GM19324 (cell line): ENCODE measurements at regions not wholly inside any gene's neighbourhood (a gene's known extent, or its start where the extent isn't known, plus 50 kb on each side); places are given as distances from the start of the nearest gene placed in this dataset.

ENCODE experiments used
- ATAC-seq: cut with Tn5 transposase; IDR thresholded peaks from one replicate; pipeline ENCODE4 v1.9.1; 2021; ENCODE audit warnings: mild to moderate bottlenecking, moderate library complexity; ENCODE audit not compliant: unreplicated experiment, low FRiP score

GRCh38 chr6:14665827-14666724, 548.5 kb downstream of the CD83 start:
- ATAC-seq: no peak

GRCh38 chr6:14670806-14671205, 553.2 kb downstream of the CD83 start:
- no peak for ATAC-seq

GRCh38 chr6:14671261-14671681, 553.7 kb downstream of the CD83 start:
- ATAC-seq: no peak

GRCh38 chr6:14671937-14672336, 554.4 kb downstream of the CD83 start:
- no peak for ATAC-seq

GRCh38 chr6:14673201-14673600, 555.6 kb downstream of the CD83 start:
- ATAC-seq: no peak

- no peak for ATAC-seq
Observed at GRCh38 chr6:14674458-14674857, 556.9 kb downstream of the CD83 start.

- no peak for ATAC-seq
Observed at GRCh38 chr6:14674867-14675648, 557.5 kb downstream of the CD83 start.

GRCh38 chr6:14676064-14676463, 558.5 kb downstream of the CD83 start:
- no peak for ATAC-seq

GRCh38 chr6:14676977-14677781, 559.6 kb downstream of the CD83 start:
- ATAC-seq: no peak

- ATAC-seq: no peak
Observed at GRCh38 chr6:14681699-14682487, 564.0 kb upstream of the JARID2 start.

GRCh38 chr6:14682812-14683211, 563.1 kb upstream of the JARID2 start:
- ATAC-seq: no peak

GRCh38 chr6:14689639-14690038, 556.2 kb upstream of the JARID2 start:
- ATAC-seq: no peak

- no peak for ATAC-seq
Observed at GRCh38 chr6:14690120-14691056, 555.5 kb upstream of the JARID2 start.

- ATAC-seq: no peak
Observed at GRCh38 chr6:14692208-14692607, 553.7 kb upstream of the JARID2 start.

- no peak for ATAC-seq
Observed at GRCh38 chr6:14693301-14694192, 552.3 kb upstream of the JARID2 start.

- ATAC-seq: no peak
Observed at GRCh38 chr6:14694308-14694707, 551.6 kb upstream of the JARID2 start.

- ATAC-seq: no peak
Observed at GRCh38 chr6:14695579-14695978, 550.3 kb upstream of the JARID2 start.

GRCh38 chr6:14696367-14696766, 549.5 kb upstream of the JARID2 start:
- ATAC-seq: no peak
